H1 (cell line): ENCODE measurements at regions not wholly inside any gene's neighbourhood (a gene's known extent, or its start where the extent isn't known, plus 50 kb on each side); places are given as distances from the start of the nearest gene placed in this dataset.

Source experiments
- CTCF ChIA-PET: fragments of 300-600 bp; sonication (Branson Sonifier 250); formaldehyde crosslinking; loops from one replicate; lab custom pipeline; 2021; ENCODE audit not compliant: partially characterized antibody; lab: Charles Lee
- POLR2A ChIA-PET: fragments of 300-600 bp; sonication (Branson Sonifier 250); formaldehyde crosslinking; loops from one replicate; lab custom pipeline; 2021; ENCODE audit warnings: inconsistent platforms; ENCODE audit not compliant: partially characterized antibody; lab: Charles Lee
- DNase-seq, 2 experiments: peaks; one replicate each; pipeline versions ENCODE4 v3.0.0 to v3.0.0-alpha.2; 2010 to 2022; ENCODE audit warnings: low spot score in 2 of 2, low read depth in 1 of 2, mixed read lengths in 1 of 2
- FAIRE-seq: peaks from 2 replicates; lab custom pipeline; 2011; peaks lifted over from hg19 to GRCh38; lab: Jason Lieb, UNC
- H2AFZ ChIP-seq: 2 replicates; pipeline ENCODE4 v1.8.1; 2012; ENCODE audit warnings: low read length, inconsistent platforms
- H2AK5ac ChIP-seq: 2 replicates; pipeline ENCODE4 v1.6.1; 2013; ENCODE audit warnings: low read depth, low read length
- H2BK120ac ChIP-seq: replicated peaks from 2 replicates; pipeline ENCODE3; 2013; ENCODE audit warnings: low read depth, low read length, inconsistent platforms
- H2BK12ac ChIP-seq: 2 replicates; pipeline ENCODE4 v1.6.1; 2013; ENCODE audit warnings: low read depth, low read length
- H2BK15ac ChIP-seq: 2 replicates; pipeline ENCODE4 v1.6.1; 2013; ENCODE audit warnings: low read length
- H2BK20ac ChIP-seq: 2 replicates; pipeline ENCODE4 v1.6.1; 2013; ENCODE audit warnings: low read length
- H2BK5ac ChIP-seq: 2 replicates; pipeline ENCODE4 v1.6.1; 2013; ENCODE audit warnings: low read depth, low read length
- H3K14ac ChIP-seq: 2 replicates; pipeline ENCODE4 v1.6.1; 2013; ENCODE audit warnings: inconsistent platforms; ENCODE audit not compliant: insufficient read length
- H3K18ac ChIP-seq: 2 replicates; pipeline ENCODE4 v1.6.1; 2013; ENCODE audit warnings: low read length; ENCODE audit errors: extremely low read depth
- H3K23ac ChIP-seq: 2 replicates; pipeline ENCODE4 v1.6.1; 2013; ENCODE audit warnings: inconsistent platforms; ENCODE audit not compliant: insufficient read length
- H3K23me2 ChIP-seq: 2 replicates; pipeline ENCODE4 v1.6.1; 2013; ENCODE audit warnings: low read depth, low read length
- H3K27ac ChIP-seq: 2 replicates; pipeline ENCODE4 v1.6.1; 2011; ENCODE audit warnings: low read depth, low read length, inconsistent platforms
- H3K27me3 ChIP-seq, 4 experiments: replicated peaks in 1 of 4; 1 replicate in 1 of 4; 2 replicates in 3 of 4; pipeline versions ENCODE4 v1.6.1 to v1.8.1; 2011 to 2013; ENCODE audit warnings: low read length in 3 of 4, mild to moderate bottlenecking in 3 of 4, inconsistent platforms in 2 of 4, mixed read lengths in 2 of 4, moderate library complexity in 1 of 4; ENCODE audit not compliant: control insufficient read depth in 3 of 4, insufficient read depth in 3 of 4; ENCODE audit errors: extremely low read depth in 1 of 4
- H3K36me3 ChIP-seq, 4 experiments: 2 replicates each; pipeline versions ENCODE4 v1.6.1 to v1.8.1; 2011 to 2013; ENCODE audit warnings: mild to moderate bottlenecking in 4 of 4, low read length in 3 of 4, moderate library complexity in 2 of 4, control low read depth in 1 of 4, inconsistent platforms in 1 of 4; ENCODE audit not compliant: insufficient read depth in 4 of 4, control insufficient read depth in 2 of 4
- H3K4ac ChIP-seq: replicated peaks from 2 replicates; pipeline ENCODE3; 2013; ENCODE audit warnings: low read length, low read depth, mixed read lengths, inconsistent platforms; ENCODE audit not compliant: insufficient read length
- H3K4me1 ChIP-seq, 4 experiments: replicated peaks in 1 of 4; 1 replicate in 1 of 4; 2 replicates in 3 of 4; pipeline versions ENCODE4 v1.6.1 to v1.8.1; 2011 to 2013; ENCODE audit warnings: low read length in 3 of 4, inconsistent platforms in 2 of 4, mixed read lengths in 1 of 4; ENCODE audit not compliant: insufficient read depth in 4 of 4, control insufficient read depth in 3 of 4
- H3K4me2 ChIP-seq, 2 experiments: 2 replicates each; pipeline versions ENCODE4 v1.6.1 to v1.8.1; 2011 to 2013; ENCODE audit warnings: low read depth in 2 of 2, low read length in 2 of 2, control low read depth in 1 of 2, inconsistent platforms in 1 of 2, mild to moderate bottlenecking in 1 of 2; ENCODE audit not compliant: insufficient read depth in 1 of 2
- H3K4me3 ChIP-seq, 4 experiments: fragments of 200-600, 300-600 bp in 1 of 4; sonication (generic), shearing (Covaris generic), sonication (Bioruptor Twin) in 1 of 4; 2 replicates each; pipeline versions ENCODE4 v1.5.1 to v1.8.1; 2011 to 2016; ENCODE audit warnings: low read length in 4 of 4, low read depth in 3 of 4, control low read depth in 2 of 4, inconsistent platforms in 2 of 4, mild to moderate bottlenecking in 2 of 4, mixed read lengths in 1 of 4, moderate library complexity in 1 of 4; ENCODE audit not compliant: insufficient read depth in 2 of 4; ENCODE audit errors: extremely low read depth in 1 of 4
- H3K56ac ChIP-seq: replicated peaks from 2 replicates; pipeline ENCODE3; 2013; ENCODE audit warnings: low read depth, mild to moderate bottlenecking, mixed read lengths, low read length, inconsistent platforms; ENCODE audit not compliant: insufficient read length
- H3K79me1 ChIP-seq: 2 replicates; pipeline ENCODE4 v1.6.1; 2013; ENCODE audit warnings: low read depth, low read length, control low read depth
- H3K79me2 ChIP-seq, 2 experiments: 2 replicates each; pipeline versions ENCODE4 v1.6.1 to v1.8.1; 2012 to 2013; ENCODE audit warnings: low read length in 2 of 2, mild to moderate bottlenecking in 2 of 2, inconsistent platforms in 1 of 2; ENCODE audit not compliant: insufficient read depth in 2 of 2, control insufficient read depth in 1 of 2
- H3K9ac ChIP-seq, 4 experiments: replicated peaks in 1 of 4; 1 replicate in 1 of 4; 2 replicates in 3 of 4; pipeline versions ENCODE4 v1.6.1 to v1.8.1; 2011 to 2013; ENCODE audit warnings: low read depth in 3 of 4, low read length in 3 of 4, control low read depth in 2 of 4, mild to moderate bottlenecking in 2 of 4, moderate library complexity in 2 of 4, inconsistent platforms in 1 of 4; ENCODE audit errors: extremely low read depth in 1 of 4
- H3K9me3 ChIP-seq, 2 experiments: 2 replicates each; pipeline versions ENCODE4 v1.6.1 to v1.8.1; 2012 to 2013; ENCODE audit warnings: mild to moderate bottlenecking in 2 of 2, moderate library complexity in 2 of 2, control low read depth in 1 of 2, inconsistent platforms in 1 of 2, low read depth in 1 of 2, low read length in 1 of 2, mixed read lengths in 1 of 2; ENCODE audit not compliant: insufficient read depth in 2 of 2
- H4K20me1 ChIP-seq, 2 experiments: replicated peaks in 1 of 2; 2 replicates each; pipeline versions ENCODE3 to v1.8.1; 2011 to 2013; ENCODE audit warnings: inconsistent platforms in 2 of 2, low read length in 2 of 2, mild to moderate bottlenecking in 1 of 2; ENCODE audit not compliant: insufficient read depth in 2 of 2, control insufficient read depth in 1 of 2
- H4K5ac ChIP-seq: 2 replicates; pipeline ENCODE4 v1.6.1; 2013; ENCODE audit warnings: low read length, low read depth, mixed read lengths, inconsistent platforms; ENCODE audit not compliant: insufficient read length
- H4K8ac ChIP-seq: 2 replicates; pipeline ENCODE4 v1.8.0; 2013; ENCODE audit warnings: mild to moderate bottlenecking, moderate library complexity, low read length, inconsistent platforms; ENCODE audit not compliant: insufficient read depth; ENCODE audit errors: extremely low read depth
- H4K91ac ChIP-seq: replicated peaks from 2 replicates; pipeline ENCODE3; 2013; ENCODE audit warnings: low read length, mixed read lengths, inconsistent platforms; ENCODE audit not compliant: insufficient read length
- BRCA1 ChIP-seq: IDR thresholded peaks from 2 replicates; pipeline ENCODE4 v1.6.1; 2012; ENCODE audit warnings: low read depth, low read length, improper control_type of control experiment
- CBX5 ChIP-seq: fragments of 300-800, 300-1000 bp; sonication (generic); IDR thresholded peaks from 2 replicates; pipeline ENCODE4 v1.7.1; 2016; ENCODE audit warnings: antibody characterized with exemption, low read length, low read depth
- CEBPB ChIP-seq: IDR thresholded peaks from 2 replicates; pipeline ENCODE4 v1.6.1; 2012; ENCODE audit warnings: low read depth, low read length
- EGR1 ChIP-seq: IDR thresholded peaks from 2 replicates; pipeline ENCODE4 v1.6.1; 2011; ENCODE audit warnings: low read depth, low read length, borderline replicate concordance
- JUN ChIP-seq: IDR thresholded peaks from 2 replicates; pipeline ENCODE4 v1.6.1; 2011; ENCODE audit warnings: low read depth, mild to moderate bottlenecking, improper control_type of control experiment, low read length
- KDM4A ChIP-seq: IDR thresholded peaks from one replicate; pipeline ENCODE4 v1.7.1; 2012; ENCODE audit warnings: low read depth, mild to moderate bottlenecking, moderate library complexity, low read length, inconsistent platforms; ENCODE audit not compliant: severe bottlenecking
- KDM5A ChIP-seq: fragments of 200-600 bp; IDR thresholded peaks from 2 replicates; pipeline ENCODE4 v1.7.1; 2012; ENCODE audit warnings: mild to moderate bottlenecking, low read length, inconsistent platforms, mixed read lengths
- MAX ChIP-seq: IDR thresholded peaks from 2 replicates; pipeline ENCODE4 v1.6.1; 2012; ENCODE audit warnings: inconsistent platforms
- SP4 ChIP-seq: IDR thresholded peaks from 2 replicates; pipeline ENCODE4 v1.6.1; 2012; ENCODE audit warnings: low read length, inconsistent platforms
- TAF1 ChIP-seq: IDR thresholded peaks from 2 replicates; pipeline ENCODE4 v1.6.1; 2011; ENCODE audit warnings: mild to moderate bottlenecking, low read depth, low read length
- TAF7 ChIP-seq: optimal IDR thresholded peaks from 2 replicates; pipeline ENCODE3; 2011; ENCODE audit warnings: low read depth, mild to moderate bottlenecking, inconsistent platforms, low read length, moderate library complexity, borderline replicate concordance
- TBP ChIP-seq: IDR thresholded peaks from 2 replicates; pipeline ENCODE4 v1.6.1; 2011; ENCODE audit warnings: low read depth, low read length, improper control_type of control experiment
- YY1 ChIP-seq: IDR thresholded peaks from 2 replicates; pipeline ENCODE4 v1.6.1; 2011; ENCODE audit warnings: low read depth, mild to moderate bottlenecking, low read length
- WGBS, 2 experiments: shearing (Covaris generic) in 1 of 2; methylation state at CpG; one replicate each; pipeline versions ENCODE4 v1.1.6 to v1.1.7; 2013 to 2015; ENCODE audit warnings: low lambda C conversion rate in 2 of 2, mixed read lengths in 2 of 2, inconsistent platforms in 1 of 2, low coverage in 1 of 2, missing lambda C conversion rate in 1 of 2; ENCODE audit not compliant: insufficient replicate concordance in 2 of 2, insufficient coverage in 1 of 2, insufficient read length in 1 of 2; ENCODE audit errors: extremely low coverage in 1 of 2, missing lambda C conversion rate in 1 of 2; 5-methylcytosine and 5-hydroxymethylcytosine counted together
- TF ChIP-seq, protein P1 (sequence below): IDR thresholded peaks from 2 replicates; pipeline ENCODE4 v1.6.1; 2012; ENCODE audit warnings: inconsistent platforms
- TF ChIP-seq, protein P2 (sequence below): IDR thresholded peaks from 2 replicates; pipeline ENCODE4 v1.6.1; 2011; ENCODE audit warnings: low read length, improper control_type of control experiment

DNA sequence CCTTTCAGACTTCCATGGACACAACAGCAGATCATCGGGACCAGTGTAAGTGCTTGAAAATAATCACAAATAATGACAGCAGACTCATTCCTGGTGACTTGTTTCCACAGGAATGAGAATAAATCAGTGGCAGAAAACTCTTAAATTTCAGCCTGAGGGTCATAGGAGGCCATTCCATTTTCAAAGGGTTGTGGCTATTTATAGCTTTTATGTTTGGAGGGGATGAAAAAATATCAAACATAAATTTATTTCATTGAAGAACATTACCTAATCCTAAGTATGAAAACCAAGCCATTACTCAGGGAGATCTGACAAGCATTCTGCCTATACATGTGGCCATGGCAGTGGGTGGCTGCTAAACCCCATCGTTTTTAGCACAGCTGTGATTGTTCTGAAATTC lies 173.6 kb upstream of the CNR1 start:
- H2BK15ac ChIP-seq = no peak overlapping the region
- H3K4ac ChIP-seq = no peak overlapping the region
- H3K27ac ChIP-seq = no peak overlapping the region
- no peaks in the 10 kb centered on the region for H3K9me3 ChIP-seq
- no peaks in the 10 kb centered on the region for H3K79me1 ChIP-seq
- H3K23me2 ChIP-seq = no peaks in the 10 kb centered on the region
- no peak overlapping the region for H3K9ac ChIP-seq
- H3K4me2 ChIP-seq = no peak overlapping the region
- no peaks in the 10 kb centered on the region for H3K27me3 ChIP-seq
- no peak overlapping the region for H2BK20ac ChIP-seq
- no peak overlapping the region for H2AK5ac ChIP-seq
- DNase-seq (no peak), FAIRE-seq (no peak)
- no peak overlapping the region for H3K4me3 ChIP-seq
- H3K18ac ChIP-seq = no peak overlapping the region
- no peaks in the 10 kb centered on the region for H3K79me2 ChIP-seq
- H3K23ac ChIP-seq = no peak overlapping the region
- no peaks in the 10 kb centered on the region for H3K36me3 ChIP-seq
- H4K91ac ChIP-seq = no peak overlapping the region
- no peak overlapping the region for H3K14ac ChIP-seq
- no peak overlapping the region for H4K8ac ChIP-seq
- H3K56ac ChIP-seq = no peak overlapping the region
- H2BK120ac ChIP-seq = no peak overlapping the region
- H2BK12ac ChIP-seq = no peak overlapping the region
- no peaks in the 10 kb centered on the region for H4K20me1 ChIP-seq
- CTCF ChIA-PET = no interaction called here
- POLR2A ChIA-PET = no interaction called here
- H2AFZ ChIP-seq = no peak overlapping the region
- no peaks in the 10 kb centered on the region for H3K4me1 ChIP-seq
- H4K5ac ChIP-seq = no peak overlapping the region
- H2BK5ac ChIP-seq = no peak overlapping the region
- 85% methylated on average over 2 of the region's 2 CpGs; no CpG with 5 or more reads in 1 of the 2 experiments for WGBS, 2 experiments
- TF ChIP-seq CBX5 = no peak
- TF ChIP-seq TAF1 = no peak
- TF ChIP-seq TAF7 = no peak
- TF ChIP-seq CEBPB = no peak
- no peak for TF ChIP-seq TBP
- TF ChIP-seq YY1 = no peak
- TF ChIP-seq KDM4A = no peak
- no peak for TF ChIP-seq SP4
- TF ChIP-seq KDM5A = no peak
- no peak for TF ChIP-seq EGR1
- no peak for TF ChIP-seq JUN
- TF ChIP-seq BRCA1 = no peak
- TF ChIP-seq, protein P1, sequence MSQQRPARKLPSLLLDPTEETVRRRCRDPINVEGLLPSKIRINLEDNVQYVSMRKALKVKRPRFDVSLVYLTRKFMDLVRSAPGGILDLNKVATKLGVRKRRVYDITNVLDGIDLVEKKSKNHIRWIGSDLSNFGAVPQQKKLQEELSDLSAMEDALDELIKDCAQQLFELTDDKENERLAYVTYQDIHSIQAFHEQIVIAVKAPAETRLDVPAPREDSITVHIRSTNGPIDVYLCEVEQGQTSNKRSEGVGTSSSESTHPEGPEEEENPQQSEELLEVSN = no peak
- TF ChIP-seq, protein P2, sequence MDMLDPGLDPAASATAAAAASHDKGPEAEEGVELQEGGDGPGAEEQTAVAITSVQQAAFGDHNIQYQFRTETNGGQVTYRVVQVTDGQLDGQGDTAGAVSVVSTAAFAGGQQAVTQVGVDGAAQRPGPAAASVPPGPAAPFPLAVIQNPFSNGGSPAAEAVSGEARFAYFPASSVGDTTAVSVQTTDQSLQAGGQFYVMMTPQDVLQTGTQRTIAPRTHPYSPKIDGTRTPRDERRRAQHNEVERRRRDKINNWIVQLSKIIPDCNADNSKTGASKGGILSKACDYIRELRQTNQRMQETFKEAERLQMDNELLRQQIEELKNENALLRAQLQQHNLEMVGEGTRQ = no peak
- TF ChIP-seq MAX = no peak
